ENCODE measurements at regions not wholly inside any gene's neighbourhood (a gene's known extent, or its start where the extent isn't known, plus 50 kb on each side); places are given as distances from the start of the nearest gene placed in this dataset.

DNA sequence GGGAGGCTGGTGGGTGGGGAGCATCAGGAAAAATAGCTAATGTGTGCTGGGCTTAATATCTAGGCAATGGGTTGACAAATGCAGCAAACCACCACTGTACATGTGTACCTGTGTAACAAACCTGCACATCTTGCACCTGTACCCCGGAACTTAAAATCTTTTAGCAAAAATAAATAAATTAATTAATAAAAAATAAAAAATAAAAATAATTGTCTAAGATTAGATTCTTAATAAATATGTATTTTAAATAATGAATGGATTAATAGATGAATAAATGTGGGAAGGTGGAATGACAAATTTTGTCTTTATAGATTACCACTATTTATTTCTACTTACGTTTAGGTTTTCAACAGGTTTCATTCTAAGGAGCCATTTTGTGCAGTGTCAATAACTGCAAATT is 563.5 kb upstream of the B3GALT2 start:
- FAIRE-seq (no peak), DNase-seq (ENCODE audit: low read depth) (no peak)
- TF ChIP-seq, protein P1, sequence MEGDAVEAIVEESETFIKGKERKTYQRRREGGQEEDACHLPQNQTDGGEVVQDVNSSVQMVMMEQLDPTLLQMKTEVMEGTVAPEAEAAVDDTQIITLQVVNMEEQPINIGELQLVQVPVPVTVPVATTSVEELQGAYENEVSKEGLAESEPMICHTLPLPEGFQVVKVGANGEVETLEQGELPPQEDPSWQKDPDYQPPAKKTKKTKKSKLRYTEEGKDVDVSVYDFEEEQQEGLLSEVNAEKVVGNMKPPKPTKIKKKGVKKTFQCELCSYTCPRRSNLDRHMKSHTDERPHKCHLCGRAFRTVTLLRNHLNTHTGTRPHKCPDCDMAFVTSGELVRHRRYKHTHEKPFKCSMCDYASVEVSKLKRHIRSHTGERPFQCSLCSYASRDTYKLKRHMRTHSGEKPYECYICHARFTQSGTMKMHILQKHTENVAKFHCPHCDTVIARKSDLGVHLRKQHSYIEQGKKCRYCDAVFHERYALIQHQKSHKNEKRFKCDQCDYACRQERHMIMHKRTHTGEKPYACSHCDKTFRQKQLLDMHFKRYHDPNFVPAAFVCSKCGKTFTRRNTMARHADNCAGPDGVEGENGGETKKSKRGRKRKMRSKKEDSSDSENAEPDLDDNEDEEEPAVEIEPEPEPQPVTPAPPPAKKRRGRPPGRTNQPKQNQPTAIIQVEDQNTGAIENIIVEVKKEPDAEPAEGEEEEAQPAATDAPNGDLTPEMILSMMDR (IDR thresholded peaks at IDR 0.05; ENCODE audit: insufficient read depth, low read length, severe bottlenecking): no peak
- no peak overlapping the region for H3K4me3 ChIP-seq (ENCODE audit: low read depth, low read length)
- H3K27me3 ChIP-seq (ENCODE audit: control insufficient read depth, insufficient read depth, low read length): no peaks in the 10 kb centered on the region
- H3K36me3 ChIP-seq (ENCODE audit: control insufficient read depth, insufficient read depth, low read length): no peaks in the 10 kb centered on the region

DNA sequence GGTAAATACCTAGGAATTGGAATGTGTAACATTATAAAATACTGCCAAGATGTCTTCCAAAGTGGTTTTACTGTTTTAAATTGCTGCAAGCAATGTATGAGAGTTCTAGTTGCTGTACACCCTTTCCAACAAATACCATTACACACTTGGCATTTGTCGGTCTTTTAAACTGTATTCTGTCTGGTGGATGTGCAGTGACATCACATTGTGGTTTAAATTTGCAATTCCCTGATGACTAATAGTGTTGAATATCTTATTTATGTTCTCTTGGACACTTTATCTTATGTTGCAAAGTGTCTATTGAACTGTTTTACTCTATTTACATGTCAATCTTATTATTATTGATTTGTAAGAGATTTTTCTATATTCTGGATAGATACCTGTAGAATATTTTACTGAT is 561.2 kb upstream of the B3GALT2 start:
- H3K36me3 ChIP-seq (ENCODE audit: control insufficient read depth, insufficient read depth, low read length): no peaks in the 10 kb centered on the region
- TF ChIP-seq, protein P1 (IDR thresholded peaks at IDR 0.05; ENCODE audit: insufficient read depth, low read length, severe bottlenecking): no peak
- H3K4me3 ChIP-seq (ENCODE audit: low read depth, low read length): no peak overlapping the region
- peak; percentile 39 for DNase-seq (ENCODE audit: low read depth)
- H3K27me3 ChIP-seq (ENCODE audit: control insufficient read depth, insufficient read depth, low read length): no peaks in the 10 kb centered on the region
- FAIRE-seq: no peak

DNA sequence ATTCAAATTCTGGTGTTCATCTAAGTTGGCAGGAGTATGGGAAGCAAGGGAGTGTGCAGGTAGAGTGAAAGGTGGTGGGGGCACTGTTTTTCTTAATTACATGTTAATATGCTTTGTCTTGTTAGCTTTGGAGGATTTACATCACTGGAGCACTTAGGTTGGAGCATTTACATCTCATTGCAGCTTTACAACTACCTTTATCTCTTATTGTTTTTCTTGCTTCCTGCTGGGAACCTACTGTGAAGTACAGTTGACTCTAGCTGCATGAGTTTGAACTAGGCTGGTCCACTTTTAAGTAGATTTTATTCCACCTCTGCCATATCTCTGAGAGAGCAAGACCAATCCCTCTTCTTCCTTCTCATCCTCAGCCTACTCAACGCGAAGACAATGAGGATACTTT is 554.8 kb upstream of the B3GALT2 start:
- DNase-seq (ENCODE audit: low read depth): no peak
- H3K4me3 ChIP-seq (ENCODE audit: low read depth, low read length): no peak overlapping the region
- FAIRE-seq: no peak
- no peaks in the 10 kb centered on the region for H3K36me3 ChIP-seq (ENCODE audit: control insufficient read depth, insufficient read depth, low read length)
- no peaks in the 10 kb centered on the region for H3K27me3 ChIP-seq (ENCODE audit: control insufficient read depth, insufficient read depth, low read length)
- TF ChIP-seq, protein P1 (IDR thresholded peaks at IDR 0.05; ENCODE audit: insufficient read depth, low read length, severe bottlenecking): no peak

DNA sequence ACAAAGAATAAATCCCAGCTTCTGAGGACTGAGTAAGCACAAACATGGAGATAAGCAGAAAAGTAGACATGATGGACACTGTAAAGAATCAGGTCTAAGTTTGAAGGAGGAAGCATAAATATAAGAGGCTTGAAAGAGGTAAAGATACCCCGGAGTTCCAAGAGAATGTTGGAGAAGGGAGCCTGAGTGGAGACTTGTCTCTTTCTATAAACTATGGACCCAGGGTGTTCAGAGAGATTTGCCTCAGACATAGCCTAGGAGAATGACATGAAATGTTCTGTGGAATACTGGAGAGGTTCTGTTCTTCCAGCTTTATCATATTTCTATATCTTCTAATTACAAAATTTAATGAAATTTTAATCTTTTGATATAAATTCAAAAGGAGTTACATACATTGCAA is 554.3 kb upstream of the B3GALT2 start:
- Histone ChIP-seq H3K27me3 (ENCODE audit: control insufficient read depth, insufficient read depth, low read length) (no peaks in the 10 kb centered on the region), H3K36me3 (ENCODE audit: control insufficient read depth, insufficient read depth, low read length) (no peaks in the 10 kb centered on the region), H3K4me3 (ENCODE audit: low read depth, low read length) (no peak overlapping the region)
- no peak for FAIRE-seq
- TF ChIP-seq, protein P1 (IDR thresholded peaks at IDR 0.05; ENCODE audit: insufficient read depth, low read length, severe bottlenecking): no peak
- DNase-seq (ENCODE audit: low read depth): no peak

DNA sequence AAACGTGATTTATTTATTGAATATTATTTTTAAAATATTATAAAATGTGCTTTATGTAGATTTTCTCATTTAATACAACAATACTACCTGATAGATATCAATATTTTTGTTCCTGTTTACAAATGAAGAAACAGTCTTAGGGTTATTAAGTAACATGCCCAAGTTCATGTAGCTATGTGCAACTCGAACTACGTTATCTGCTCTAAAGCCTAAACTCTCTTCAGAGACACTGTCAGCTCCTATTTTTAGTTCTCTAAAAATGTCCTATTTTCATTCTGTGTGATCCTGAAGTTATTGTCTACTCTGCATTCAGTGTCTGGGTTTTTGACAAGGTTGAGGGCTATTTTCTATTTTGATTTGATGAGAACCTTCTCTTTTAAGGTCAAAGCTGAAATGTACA is 550.1 kb upstream of the B3GALT2 start:
- Histone ChIP-seq H3K27me3 (ENCODE audit: control insufficient read depth, insufficient read depth, low read length) (no peaks in the 10 kb centered on the region), H3K36me3 (ENCODE audit: control insufficient read depth, insufficient read depth, low read length) (no peaks in the 10 kb centered on the region), H3K4me3 (ENCODE audit: low read depth, low read length) (no peak overlapping the region)
- TF ChIP-seq, protein P1 (IDR thresholded peaks at IDR 0.05; ENCODE audit: insufficient read depth, low read length, severe bottlenecking): no peak
- no peak for DNase-seq (ENCODE audit: low read depth)
- no peak for FAIRE-seq

DNA sequence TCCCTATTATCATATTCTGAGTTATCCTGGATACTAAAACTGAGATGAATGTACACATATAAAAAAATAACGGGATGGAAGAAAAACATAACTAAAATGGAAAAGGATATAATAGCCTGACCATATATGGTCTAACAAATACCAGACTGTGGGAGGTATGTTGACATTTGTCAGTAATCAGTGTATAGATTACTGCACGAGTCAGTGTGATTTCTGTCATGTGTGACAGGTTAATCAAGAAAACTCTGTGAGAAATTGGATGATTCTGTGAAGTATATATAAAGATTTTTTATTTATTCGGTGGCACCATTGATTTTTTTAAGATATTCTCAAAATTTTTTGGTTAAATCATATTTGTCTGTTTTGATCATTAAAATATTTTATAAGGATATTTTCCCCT is 547.3 kb upstream of the B3GALT2 start:
- H3K36me3 ChIP-seq (ENCODE audit: control insufficient read depth, insufficient read depth, low read length): no peaks in the 10 kb centered on the region
- no peak for DNase-seq (ENCODE audit: low read depth)
- H3K4me3 ChIP-seq (ENCODE audit: low read depth, low read length): no peak overlapping the region
- H3K27me3 ChIP-seq (ENCODE audit: control insufficient read depth, insufficient read depth, low read length): no peaks in the 10 kb centered on the region
- FAIRE-seq: no peak
- TF ChIP-seq, protein P1 (IDR thresholded peaks at IDR 0.05; ENCODE audit: insufficient read depth, low read length, severe bottlenecking): no peak

All from bronchial epithelial cell (primary cell).